Left lung (tissue), 4 donors: ENCODE measurements at regions not wholly inside any gene's neighbourhood (a gene's known extent, or its start where the extent isn't known, plus 50 kb on each side); places are given as distances from the start of the nearest gene placed in this dataset.

ENCODE experiments used
- ATAC-seq: fragments of 200-7000 bp; cut with Tn5 transposase; one replicate; pipeline ENCODE4 v1.9.1; 2020; ENCODE audit warnings: moderate library complexity
- DNase-seq, 4 donors: peaks; one replicate each; pipeline ENCODE4 v3.0.0-alpha.2; 2013 to 2020
- H3K27ac ChIP-seq, 2 donors: fragments of 200-600 bp; sonication (generic) in 1 of 2; one replicate each; pipeline versions ENCODE4 v1.5.0 to v1.8.0; 2020 to 2021
- H3K27me3 ChIP-seq, 2 donors: fragments of 200-600 bp; sonication (generic) in 1 of 2; one replicate each; pipeline versions ENCODE4 v1.5.0 to v1.8.0; 2020 to 2021
- H3K36me3 ChIP-seq, 2 donors: fragments of 200-600 bp; sonication (generic) in 1 of 2; one replicate each; pipeline versions ENCODE4 v1.5.0 to v1.8.0; 2020 to 2021
- H3K4me1 ChIP-seq, 2 donors: fragments of 200-600 bp; one replicate each; pipeline ENCODE4 v1.8.0; 2021
- H3K4me3 ChIP-seq, 2 donors: fragments of 200-600 bp; sonication (generic) in 1 of 2; one replicate each; pipeline versions ENCODE4 v1.5.0 to v1.8.0; 2020 to 2021; ENCODE audit warnings: mild to moderate bottlenecking in 1 of 2
- H3K9me3 ChIP-seq, 2 donors: fragments of 200-600 bp; sonication (generic) in 1 of 2; one replicate each; pipeline versions ENCODE4 v1.5.0 to v1.8.0; 2020 to 2021
- CTCF ChIP-seq, 2 donors: fragments of 200-600 bp; sonication (generic) in 1 of 2; IDR thresholded peaks; one replicate each; pipeline versions ENCODE4 v1.5.0 to v1.8.0; 2021; ENCODE audit warnings: antibody characterized with exemption in 2 of 2
- intact Hi-C, 2 donors: fragments of 100-400 bp; cut with DNase I; formaldehyde crosslinking; loops; one replicate each; pipeline versions ENCODE4 v1.11.2 to v1.14.2; 2022
- donor health status: DM: no; HTN: yes; CAD: no.
- donor health status: DM: no; HTN: no; CAD: no.

GRCh38 chr1:81050390-81050789 is 750.3 kb upstream of the ADGRL2 start:
- DNase-seq = no peak
- no peaks in the 10 kb centered on the region for H3K36me3 ChIP-seq
- intact Hi-C loops = no loop called here
- H3K27ac ChIP-seq = no peak overlapping the region
- no peaks in the 10 kb centered on the region for H3K4me1 ChIP-seq
- H3K4me3 ChIP-seq = no peak overlapping the region
- ATAC-seq = no peak
- no peak for TF ChIP-seq CTCF (IDR thresholded peaks at IDR 0.05)
- no peaks in the 10 kb centered on the region for H3K27me3 ChIP-seq
- no peaks in the 10 kb centered on the region for H3K9me3 ChIP-seq

- Histone ChIP-seq H3K4me3 (no peak overlapping the region), H3K36me3 (no peaks in the 10 kb centered on the region), H3K4me1 (no peaks in the 10 kb centered on the region), H3K27me3 (no peaks in the 10 kb centered on the region), H3K9me3 (no peaks in the 10 kb centered on the region), H3K27ac (no peak overlapping the region)
- ATAC-seq = no peak
- no peak for DNase-seq
- intact Hi-C loops = no loop called here
- no peak for TF ChIP-seq CTCF (IDR thresholded peaks at IDR 0.05)
Measured at GRCh38 chr1:81044708-81045107, 756.0 kb upstream of the ADGRL2 start.

- no peaks in the 10 kb centered on the region for H3K9me3 ChIP-seq
Measured at GRCh38 chr1:81042225-81042624, 758.5 kb upstream of the ADGRL2 start.

GRCh38 chr1:81034291-81034690 is 766.4 kb upstream of the ADGRL2 start:
- Histone ChIP-seq H3K36me3 (no peaks in the 10 kb centered on the region), H3K27me3 (no peaks in the 10 kb centered on the region), H3K4me3 (no peak overlapping the region), H3K9me3 (peaks cover 0 to 3% of the 10 kb centered on the region in 2 donors), H3K4me1 (no peaks in the 10 kb centered on the region), H3K27ac (no peak overlapping the region)
- TF ChIP-seq CTCF (IDR thresholded peaks at IDR 0.05) = no peak
- ATAC-seq (no peak), DNase-seq (no peak)
- intact Hi-C loops = no loop called here

More at GRCh38 chr1:81042225-81042624, 758.5 kb upstream of the ADGRL2 start:
- H3K36me3 ChIP-seq = no peaks in the 10 kb centered on the region
- intact Hi-C loops = no loop called here
- H3K27ac ChIP-seq = no peak overlapping the region
- H3K4me3 ChIP-seq = no peak overlapping the region
- no peak for TF ChIP-seq CTCF (IDR thresholded peaks at IDR 0.05)
- no peaks in the 10 kb centered on the region for H3K27me3 ChIP-seq
- no peak for DNase-seq
- no peaks in the 10 kb centered on the region for H3K4me1 ChIP-seq
- ATAC-seq = no peak

GRCh38 chr1:81032973-81033425 is 767.7 kb upstream of the ADGRL2 start:
- DNase-seq = no peak
- Histone ChIP-seq H3K27ac (no peak overlapping the region), H3K4me3 (no peak overlapping the region), H3K27me3 (no peaks in the 10 kb centered on the region), H3K4me1 (no peaks in the 10 kb centered on the region), H3K36me3 (no peaks in the 10 kb centered on the region), H3K9me3 (peaks cover 0 to 3% of the 10 kb centered on the region in 2 donors)
- ATAC-seq = no peak
- intact Hi-C loops = no loop called here
- TF ChIP-seq CTCF (IDR thresholded peaks at IDR 0.05) = no peak
